ENCODE measurements at regions not wholly inside any gene's neighbourhood (a gene's known extent, or its start where the extent isn't known, plus 50 kb on each side); places are given as distances from the start of the nearest gene placed in this dataset.
A peak's percentile ranks its signal among the peaks of the same experiment; 100 is the strongest.
"Not testable (repeated sequence)": the region's sequence is repeated elsewhere in the genome, so short reads cannot be mapped to it uniquely, and the experiment has no call there.

DNA sequence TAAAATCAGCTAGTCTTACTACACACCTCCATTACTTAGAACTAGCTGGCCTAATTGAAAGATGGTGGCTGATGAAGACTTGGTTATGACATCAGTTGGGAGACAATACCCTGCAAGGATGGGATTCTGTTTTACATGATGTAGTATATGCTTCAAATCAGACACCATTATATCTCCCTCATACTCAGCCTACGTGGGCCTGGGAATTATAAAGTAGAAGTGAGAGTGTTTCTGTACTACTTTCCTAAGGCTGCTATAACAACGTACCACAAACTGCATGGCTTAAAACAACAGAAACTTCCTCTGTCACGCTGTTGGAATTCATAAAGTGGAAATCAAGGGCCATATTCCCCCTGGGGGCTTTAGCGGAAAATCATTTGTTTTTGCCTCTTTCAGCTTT is 190.4 kb downstream of the PAH start:
- DNase-seq, result no peak

DNA sequence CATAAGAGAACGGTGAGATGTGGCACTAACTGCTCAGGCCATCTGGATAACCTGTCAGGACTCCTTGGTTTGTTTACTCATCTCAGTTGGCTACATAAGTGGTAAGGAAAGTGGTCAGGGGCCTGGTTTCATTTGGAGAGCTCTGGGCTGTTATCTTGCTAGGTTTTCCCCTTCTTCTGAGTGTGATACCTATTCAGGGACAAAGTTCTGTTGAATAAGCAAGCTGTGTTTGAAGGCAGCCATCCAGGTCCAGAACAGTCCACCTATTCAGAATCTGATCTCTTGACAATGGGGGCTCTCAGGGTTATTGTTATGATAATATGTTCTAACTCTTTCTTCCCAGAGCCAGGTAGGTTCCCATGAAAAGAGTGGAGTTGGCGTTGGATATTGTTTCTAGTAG is 194.9 kb downstream of the PAH start:
- DNase-seq, result no peak

DNA sequence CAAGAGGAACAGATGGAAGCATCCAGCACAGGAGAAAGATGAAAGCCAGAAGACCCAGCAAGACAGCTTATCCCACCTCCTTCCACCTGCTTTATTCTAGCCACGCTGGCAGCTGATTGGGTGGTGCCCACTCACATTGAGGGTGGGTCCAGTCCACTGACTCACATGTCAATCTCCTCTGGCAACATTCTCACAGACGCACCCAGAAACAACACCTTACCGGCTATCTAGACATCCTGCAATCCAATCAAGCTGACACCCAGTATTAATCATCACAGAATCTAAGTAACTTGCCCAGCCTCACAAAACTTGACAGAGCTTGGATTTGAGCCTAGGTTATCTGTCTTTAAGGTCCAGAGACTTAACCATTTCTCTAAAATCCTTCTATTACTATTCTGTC is 208.9 kb downstream of the PAH start:
- DNase-seq, result no peak

DNA sequence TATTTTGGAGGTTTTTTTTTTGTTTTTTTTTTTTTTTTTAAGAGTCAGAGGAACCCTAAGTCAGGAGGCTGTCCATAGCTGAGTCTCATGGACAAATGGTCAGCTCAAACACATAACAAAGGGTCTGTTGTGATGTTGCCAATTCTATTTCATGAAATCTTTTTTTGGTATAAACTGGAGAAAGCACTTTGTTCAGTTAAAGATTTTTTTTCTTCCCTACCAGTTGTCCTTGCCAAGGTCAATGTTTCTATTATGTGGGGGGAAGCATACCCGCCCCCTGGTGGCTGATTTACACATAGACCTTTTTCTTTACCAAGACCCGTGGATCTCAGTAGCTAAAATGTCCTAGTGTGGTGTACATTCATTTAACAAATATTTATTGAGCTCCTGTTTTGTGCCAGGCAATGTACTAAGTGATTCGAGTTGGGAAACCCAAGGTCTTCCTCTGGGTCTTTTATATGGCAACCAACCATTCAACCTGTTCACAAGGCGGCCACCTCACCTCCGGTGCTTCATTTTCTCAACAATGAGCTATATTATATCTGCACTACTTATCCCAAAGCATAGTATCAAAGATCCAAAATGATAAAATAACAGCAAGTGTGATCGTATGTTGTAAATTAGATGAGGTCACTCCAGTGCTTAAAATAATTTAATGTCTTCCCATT is 214.5 kb downstream of the PAH start:
- peak; percentile 1 for DNase-seq

DNA sequence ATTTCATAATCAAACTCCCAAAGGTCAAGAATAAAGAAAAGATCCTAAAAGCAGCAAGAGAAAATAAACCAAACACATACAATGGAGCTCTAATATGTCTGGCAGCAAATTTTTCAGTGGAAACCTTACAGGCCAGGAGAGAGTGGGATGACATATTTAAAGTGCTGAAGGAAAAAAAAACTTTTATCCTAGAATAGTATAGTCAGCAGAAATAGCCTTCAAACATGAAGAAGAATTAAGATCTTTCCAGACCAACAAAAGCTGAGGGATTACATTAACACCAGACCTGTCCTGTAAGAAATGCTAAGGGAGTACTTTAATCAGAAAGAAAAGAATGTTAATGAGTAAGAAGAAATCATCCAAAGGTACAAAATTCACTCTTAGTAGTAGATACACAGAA is 215.7 kb upstream of the IGF1 start:
- no peak for DNase-seq

DNA sequence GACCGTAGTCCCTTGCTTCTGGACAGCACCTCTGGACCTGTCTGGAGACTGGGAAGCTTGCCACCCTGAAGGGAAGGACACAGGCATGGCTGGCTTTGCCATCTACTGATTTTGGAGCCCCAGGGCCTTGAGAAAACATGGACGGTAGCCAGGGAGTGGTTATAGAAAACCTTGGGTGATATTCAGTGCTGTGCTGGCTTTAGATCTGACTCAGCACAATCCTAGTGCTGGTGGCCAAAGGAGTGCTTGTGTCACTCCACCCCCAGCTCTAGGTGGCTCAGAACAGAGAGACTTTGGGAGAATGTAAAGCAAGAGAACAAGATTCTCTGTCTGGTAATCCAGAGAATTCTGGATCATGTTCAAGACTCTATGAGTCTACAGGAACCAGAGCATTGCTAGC is 214.5 kb upstream of the IGF1 start:
- DNase-seq, result no peak

DNA sequence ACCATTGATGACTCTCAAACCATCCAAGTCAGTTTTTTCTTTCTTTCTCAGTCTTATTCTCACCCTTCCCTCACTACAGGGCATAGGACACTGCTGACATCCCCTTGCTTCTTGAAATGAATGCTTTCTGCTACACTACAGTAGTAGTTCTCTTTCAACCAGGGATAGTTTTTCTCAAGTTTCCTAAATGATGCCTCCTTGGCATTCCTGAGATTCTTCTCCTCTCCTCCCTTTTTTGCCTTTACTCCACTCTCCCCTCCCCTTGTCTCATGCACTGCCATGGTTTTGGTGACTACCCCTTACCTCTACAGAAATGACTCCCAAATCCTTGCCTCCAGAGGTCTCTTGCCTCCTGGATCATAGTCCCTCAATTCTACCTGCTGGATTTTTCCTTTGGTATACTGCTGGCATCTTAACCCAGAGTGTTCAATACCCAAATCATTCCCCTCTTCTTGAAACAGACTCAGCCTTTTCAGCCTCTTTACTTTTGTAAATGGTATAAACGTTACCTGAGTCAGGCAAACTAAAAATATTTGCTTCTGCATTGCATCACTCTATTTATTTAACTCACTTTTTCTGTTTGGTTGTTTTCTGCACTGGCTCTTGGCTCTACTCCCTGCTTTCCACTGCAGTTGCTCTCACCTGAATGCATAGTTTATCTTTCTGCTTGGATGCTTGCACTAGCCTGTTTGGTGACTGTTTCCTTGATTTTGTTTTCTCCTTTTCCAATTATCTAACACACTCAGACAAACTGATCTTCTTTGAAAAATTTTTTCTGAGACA is 211.6 kb upstream of the IGF1 start:
- no peak for DNase-seq

DNA sequence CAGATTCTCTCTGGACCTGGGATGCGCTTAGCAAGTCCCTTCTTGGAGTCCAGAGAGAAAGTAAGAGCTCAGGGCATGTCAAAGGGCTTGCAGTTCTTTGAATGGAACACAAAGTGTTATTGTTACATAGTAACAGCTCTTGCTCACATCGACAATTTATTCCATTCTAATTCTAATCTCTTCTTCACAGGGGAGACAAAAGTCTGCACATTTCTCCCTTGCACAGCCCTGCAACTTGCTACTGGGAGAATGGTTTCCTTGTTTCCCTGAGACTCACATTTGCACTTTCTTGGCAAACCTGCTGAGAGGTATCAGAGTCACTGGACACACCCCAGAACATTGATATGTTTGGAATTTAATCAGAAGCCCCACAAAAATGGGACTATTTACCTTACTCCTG is 209.9 kb upstream of the IGF1 start:
- DNase-seq, result no peak

DNA sequence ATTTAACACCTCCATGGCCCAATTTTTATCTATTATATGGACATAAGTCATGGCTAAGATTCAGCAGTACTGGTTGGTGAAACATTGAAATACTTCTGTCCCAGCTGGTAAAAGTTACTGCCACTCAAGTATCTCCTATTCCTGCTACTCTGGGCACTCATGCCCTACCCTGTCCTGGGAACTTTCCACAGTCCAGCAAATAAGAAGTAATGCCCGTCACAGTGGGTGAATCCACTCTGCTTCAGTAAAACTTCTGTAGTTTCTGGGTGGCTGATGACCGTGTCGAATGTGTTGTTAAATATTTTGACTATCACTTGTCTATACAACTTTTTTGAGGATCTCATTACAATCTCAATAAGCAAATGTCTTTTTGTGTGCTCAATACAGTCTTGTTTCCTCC is 209.3 kb upstream of the IGF1 start:
- no peak for DNase-seq

DNA sequence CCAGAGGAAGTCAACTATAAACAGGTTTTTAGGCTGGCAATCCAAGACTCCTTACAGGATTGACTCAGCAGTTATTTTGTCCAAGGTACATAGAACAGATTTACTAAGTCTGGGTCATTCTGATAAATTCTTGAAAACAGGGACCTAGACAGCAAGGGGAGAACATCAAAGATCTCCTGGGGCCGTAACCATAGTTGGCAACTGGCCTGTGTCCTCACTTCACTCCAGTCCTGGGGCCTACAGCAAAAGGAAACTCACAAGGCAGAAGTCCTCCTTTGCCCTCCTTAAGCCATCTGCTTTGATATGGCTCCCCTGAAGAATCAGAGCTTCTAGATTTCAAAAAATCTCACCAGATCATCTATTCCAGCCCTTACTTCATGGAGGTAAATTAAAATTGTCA is 207.2 kb upstream of the IGF1 start:
- DNase-seq, result no peak

DNA sequence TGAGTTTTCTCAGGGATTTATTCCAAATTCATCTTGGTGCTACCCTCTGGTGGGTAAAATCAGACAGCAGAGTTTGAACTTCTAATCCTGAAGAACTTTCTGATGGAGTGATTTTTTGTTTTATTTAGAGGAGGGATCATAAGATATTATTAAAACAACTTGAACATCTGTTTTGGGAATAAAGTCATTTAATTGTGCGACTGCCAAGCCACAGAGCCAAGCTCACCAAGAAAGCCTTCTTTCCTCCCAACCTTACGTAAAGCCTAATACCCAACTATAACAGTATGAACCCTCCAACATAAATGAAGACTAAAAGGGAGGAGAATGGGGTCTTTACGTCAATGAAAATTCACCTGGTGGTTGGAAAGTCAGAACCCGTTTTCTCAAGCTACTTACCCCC is 205.5 kb upstream of the IGF1 start:
- no peak for DNase-seq

DNA sequence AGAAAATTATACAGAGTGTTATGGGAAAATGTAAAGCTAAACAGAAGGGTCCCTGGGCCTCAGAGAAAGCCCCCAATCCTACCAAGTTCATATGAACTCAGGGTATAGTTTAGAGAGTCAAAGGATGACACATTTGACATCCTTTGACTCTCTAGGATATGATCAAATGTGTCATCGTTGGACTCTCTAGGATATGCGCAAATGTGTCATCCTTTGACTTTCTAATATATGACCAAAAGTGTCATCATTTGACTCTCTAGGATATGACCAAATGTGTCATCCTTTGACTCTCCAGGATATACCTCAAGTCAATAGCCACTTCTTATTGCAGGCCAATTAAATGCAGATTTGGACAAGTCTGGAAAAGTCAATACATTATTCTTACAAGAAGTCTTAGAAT is 204.8 kb upstream of the IGF1 start:
- DNase-seq, result no peak

DNA sequence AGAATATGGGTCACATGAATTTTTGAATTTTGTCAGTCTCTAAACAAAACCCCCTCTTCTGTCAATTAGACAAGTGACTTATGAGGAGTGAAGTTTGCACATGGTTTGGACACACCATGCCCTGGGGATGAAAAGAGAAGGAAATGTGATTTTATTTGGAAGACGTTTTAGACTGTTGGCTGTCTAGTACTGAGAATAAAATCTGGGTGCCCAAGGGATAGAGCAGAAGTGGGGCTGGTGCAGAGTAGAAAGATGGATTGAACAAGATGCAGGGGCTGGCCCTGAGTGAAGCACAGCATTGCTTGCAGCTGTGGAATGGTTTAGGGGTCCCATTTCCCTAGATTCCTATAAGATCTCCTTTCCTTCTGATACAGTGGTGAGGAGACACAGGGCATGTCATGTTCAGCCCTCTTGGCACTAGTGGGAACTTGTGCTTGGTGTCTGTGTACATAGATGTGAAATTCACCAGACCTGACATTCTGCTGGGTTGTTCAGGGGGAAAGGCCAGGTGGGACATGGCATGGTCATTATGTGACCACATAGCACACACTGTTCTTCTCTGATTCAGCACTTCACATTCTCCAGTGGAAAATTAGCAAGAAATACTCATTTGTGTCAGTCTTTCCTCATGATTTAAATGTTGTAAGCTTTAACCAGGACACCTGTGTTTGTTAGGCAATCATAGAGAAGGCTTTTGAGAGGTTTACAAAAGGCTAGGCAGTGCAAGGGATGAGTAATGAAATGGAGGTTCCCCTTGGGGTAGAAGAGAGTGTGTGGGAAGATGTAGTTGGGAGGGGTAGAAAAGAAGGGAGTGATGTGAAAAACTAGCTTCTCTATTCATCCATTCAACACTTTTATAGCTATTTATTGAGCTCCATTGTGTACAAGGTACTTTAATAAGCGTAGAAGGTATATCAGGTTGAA is 202.3 kb upstream of the IGF1 start:
- no peak for DNase-seq

DNA sequence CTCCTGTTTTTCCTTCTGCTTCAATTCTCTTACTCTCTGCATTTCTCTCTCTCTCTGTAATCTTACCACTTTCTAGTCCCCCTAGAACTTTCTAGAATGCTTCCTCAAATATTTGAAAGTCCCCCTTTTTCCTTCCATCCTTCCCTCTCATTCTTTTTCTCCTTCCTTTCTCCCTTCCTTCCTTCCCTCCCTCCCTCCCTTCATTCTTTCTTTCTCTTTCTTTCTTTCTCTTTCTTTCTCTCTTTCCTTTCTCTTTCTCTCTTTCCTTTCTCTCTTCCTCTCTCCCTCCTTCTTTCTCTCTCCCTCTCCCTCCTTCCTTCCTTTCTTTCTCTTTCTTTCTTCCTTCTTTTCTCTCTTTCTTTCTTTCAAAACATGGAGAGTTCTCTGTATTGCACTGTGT is 201.4 kb upstream of the IGF1 start:
- DNase-seq, result no peak

DNA sequence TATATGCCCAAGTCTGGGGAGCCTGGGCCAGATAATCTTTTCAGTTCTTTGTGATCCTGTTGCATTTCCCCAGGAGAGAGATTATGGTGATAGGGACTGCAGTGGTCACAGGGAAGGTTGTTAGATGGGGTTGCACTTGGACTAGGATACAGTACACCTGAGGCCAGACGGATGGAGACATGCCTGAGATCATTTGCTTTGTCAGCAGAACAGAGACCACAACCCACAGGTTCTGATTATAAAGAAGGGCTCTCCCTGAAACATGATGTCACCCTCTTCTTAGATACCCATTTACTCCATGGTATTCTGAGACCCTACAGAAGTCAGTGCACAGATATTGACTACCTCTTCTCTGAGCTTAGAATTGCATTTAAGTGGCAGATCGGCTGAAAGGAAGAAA is 200.9 kb upstream of the IGF1 start:
- no peak for DNase-seq

DNA sequence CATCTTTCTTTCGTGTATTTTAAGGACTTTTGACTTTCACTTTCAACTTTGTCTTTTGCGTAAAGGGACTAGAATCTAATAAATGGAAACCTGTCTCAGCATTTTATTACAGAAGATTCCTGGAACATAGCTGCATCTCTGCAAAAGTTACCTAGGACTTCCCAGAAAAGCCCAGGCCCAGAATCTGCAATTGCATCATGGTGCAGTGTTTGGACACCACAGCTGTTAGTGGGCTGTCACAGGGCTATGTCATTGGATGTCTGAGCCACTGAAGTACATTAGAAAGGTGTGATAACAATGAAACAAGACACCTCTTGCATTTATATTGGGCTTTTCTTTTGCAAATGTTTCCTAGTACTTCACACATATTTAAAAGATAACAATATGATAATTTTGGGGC is 199.9 kb upstream of the IGF1 start:
- DNase-seq, result no peak

DNA sequence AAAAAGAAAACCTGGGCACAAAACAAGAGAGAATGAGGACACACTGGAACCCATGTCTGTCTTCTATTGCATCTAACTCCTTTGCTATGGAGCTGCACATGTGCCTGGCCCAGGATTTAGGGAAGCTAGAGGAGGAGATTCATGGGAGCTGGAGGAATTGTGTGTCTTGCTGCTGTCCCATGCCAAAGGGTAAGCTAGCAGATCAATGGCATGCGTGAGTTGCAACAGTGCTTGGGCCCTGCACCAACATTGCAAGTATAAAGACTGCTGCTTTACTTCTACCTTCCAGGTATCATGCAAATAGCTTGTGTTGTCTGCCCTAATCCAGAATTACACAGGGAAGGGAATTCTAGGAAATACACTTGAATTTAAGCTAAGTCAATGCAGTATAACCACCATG is 196.4 kb upstream of the IGF1 start:
- no peak for DNase-seq

DNA sequence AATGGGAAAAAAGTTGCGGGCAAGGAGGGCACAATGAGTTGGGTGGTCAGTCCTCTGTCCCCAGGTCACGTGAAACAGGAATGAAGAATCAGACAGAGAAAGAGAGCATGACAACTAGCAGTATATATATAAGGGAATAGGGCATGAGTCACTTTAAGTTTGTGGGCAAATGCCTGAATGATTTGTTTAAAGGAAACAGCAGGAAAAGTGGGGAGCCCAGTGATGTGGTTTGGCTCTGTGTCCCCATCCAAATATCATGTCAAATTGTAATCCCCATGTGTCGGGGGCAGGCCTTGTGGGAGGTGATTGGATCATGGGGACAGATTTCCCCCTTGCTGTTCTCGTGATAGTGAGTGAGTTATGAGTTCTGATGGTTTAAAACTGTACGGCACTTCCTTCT is 195.3 kb upstream of the IGF1 start:
- no peak for DNase-seq

DNA sequence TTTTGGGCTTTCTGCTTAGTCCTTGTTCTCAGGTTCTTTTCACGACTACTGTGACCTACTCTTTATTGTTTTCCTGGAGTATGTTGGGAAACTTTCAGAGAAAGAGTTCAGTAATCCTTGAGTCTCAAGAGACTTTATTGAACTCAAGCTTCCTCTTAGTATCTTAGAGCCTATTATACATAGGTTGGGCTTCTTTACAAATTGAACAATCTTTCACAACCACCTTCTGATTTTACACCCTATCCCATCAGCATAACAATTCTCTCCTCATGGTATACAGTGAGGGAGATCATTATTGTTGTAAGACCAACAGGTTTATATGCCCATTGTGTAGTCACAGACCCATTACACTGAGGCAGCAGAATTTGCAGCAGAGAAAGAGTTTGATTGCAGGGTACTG is 193.2 kb upstream of the IGF1 start:
- no peak for DNase-seq

DNA sequence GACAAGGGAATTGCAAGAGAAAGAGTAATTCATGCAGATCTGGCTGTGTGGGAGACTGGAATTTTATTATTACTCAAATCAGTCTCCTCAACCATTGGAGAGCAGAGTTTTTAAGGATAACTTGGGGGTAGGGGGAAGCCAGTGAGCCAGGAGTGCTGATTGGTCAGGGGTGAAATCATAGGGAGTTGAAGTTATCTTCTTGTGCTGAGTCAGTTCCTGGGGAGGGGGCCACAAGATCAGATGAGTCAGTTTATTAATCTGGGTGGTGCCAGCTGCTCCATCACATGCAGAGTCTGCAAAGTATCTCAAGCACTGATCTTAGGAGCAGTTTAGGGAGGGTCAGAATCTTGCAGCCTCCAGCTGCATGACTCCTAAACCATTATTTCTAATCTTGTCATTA is 191.8 kb upstream of the IGF1 start:
- DNase-seq, result not testable (repeated sequence)

DNA sequence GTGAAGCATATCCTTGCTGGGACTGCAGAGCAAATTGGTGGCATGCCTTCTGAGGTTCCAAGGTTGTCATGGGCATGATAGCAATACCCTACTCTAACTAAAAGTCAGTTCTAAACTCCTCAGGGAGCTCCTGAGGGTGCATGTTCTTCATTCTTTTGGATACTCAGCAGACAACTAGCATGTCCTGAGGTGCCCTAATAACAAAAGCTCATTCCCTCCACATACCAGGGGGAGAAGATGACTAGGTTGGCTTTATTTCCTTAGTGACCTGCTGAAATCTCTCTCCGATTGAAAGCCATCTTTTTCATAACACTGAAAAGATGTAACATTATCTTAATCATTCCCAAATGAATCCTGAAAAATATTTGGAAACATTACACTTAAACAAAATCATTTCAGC is 188.7 kb upstream of the IGF1 start:
- no peak for DNase-seq

DNA sequence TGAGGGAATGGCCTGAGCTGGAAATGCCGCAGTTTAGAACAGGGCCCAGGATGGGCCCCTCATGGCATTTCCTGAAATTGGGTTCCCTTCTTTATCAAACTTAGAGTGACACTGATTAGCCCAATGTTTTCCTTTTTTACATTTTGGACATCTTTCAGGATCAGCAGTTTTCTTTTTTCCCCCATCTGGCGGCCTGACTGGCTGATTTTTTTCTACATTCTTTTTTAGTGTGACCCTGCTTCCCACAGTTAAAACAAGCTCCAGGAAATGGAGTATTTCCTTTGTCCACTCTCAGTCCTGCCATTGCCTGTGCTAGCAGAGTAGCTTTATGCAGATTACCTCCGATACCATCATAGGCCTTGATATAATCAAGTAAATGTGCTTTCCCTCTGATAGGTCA is 185.8 kb upstream of the IGF1 start:
- not testable (repeated sequence) for DNase-seq

DNA sequence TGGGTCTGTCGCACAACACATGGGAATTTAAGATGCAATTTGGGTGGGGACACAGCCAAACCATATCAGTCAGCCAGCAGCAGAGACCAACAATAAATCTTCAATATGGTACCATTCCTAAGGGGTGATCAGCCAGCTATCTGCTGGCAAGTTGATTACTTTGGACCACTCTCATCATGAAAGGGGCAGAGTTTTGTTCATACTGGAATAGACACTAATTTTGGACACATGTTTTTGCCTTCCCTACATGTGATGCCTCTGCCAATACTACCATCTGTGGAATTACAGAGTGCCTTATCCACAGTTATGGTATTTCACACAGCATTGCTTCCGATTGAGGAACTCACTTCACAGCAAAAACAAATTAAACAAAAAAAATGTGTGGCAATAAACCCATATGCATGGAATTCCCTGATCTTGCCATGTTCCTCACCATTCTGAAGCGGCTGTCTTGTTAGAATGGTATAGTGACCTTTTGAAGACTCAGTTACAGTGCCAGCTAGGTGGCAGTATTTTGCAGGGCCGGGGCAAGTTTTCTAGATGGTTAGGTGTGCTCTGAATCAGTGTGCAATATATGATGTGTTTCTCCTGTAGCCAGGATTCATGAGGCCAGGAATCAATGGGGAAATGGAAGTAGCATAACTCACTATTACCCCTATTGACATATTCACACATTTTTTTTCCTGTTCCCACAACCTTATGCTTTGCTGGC is 179.0 kb upstream of the IGF1 start:
- DNase-seq, result no peak

All from NCI-H2227 treated with DMSO at 0.1 percent for 48 hours (cell line).